ENCODE measurements at regions not wholly inside any gene's neighbourhood (a gene's known extent, or its start where the extent isn't known, plus 50 kb on each side); places are given as distances from the start of the nearest gene placed in this dataset.

- H3K36me3 ChIP-seq (ENCODE audit: control insufficient read depth in 2 of 3, insufficient read depth in 3 of 3, low read length in 3 of 3) = no peaks in the 10 kb centered on the region
- no peak overlapping the region for H3K27ac ChIP-seq (ENCODE audit: low read depth in 2 of 2, low read length in 2 of 2)
- no peaks in the 10 kb centered on the region for H3K27me3 ChIP-seq (ENCODE audit: control insufficient read depth, insufficient read depth, low read length)
- TF ChIP-seq CTCF (IDR thresholded peaks at IDR 0.05; ENCODE audit: borderline replicate concordance, extremely low read depth, insufficient read depth) = no peak
- DNase-seq (no peak), FAIRE-seq (no peak)
- H3K9ac ChIP-seq (ENCODE audit: low read length in 3 of 3) = no peak overlapping the region
- H3K4me3 ChIP-seq (ENCODE audit: low read length in 3 of 3) = no peak overlapping the region
- peaks cover 0 to 4% (median 0%) of the 10 kb centered on the region in 3 donors for H3K4me1 ChIP-seq (ENCODE audit: control insufficient read depth in 2 of 3, insufficient read depth in 2 of 3, low read depth in 1 of 3, low read length in 3 of 3)
- intact Hi-C loops (cut with DNase I) = no loop called here
- H3K9me3 ChIP-seq (ENCODE audit: control insufficient read depth in 2 of 3, insufficient read depth in 1 of 3, low read length in 3 of 3) = no peaks in the 10 kb centered on the region
These were observed 406.0 kb upstream of the ADARB2 start for GRCh38 chr10:2143213-2143835.

DNA sequence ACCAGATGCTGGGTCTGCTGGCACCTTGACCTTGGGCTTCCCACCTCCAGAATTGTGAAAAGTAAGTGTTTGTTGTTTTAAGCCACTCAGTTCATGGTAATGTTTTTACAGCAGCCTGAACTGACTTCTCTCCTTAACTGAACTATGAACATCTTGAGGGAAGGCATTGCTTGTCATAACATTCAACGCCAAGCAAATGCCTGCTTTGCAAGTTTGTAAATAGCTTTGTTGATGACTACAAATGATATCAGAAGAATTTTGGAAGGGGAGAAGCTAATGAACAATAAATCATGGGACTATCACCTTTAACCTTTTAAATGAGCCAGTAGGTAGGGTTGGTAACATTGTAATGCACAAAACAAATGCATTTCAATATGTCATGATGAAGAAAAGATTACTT is 402.4 kb upstream of the ADARB2 start:
- H3K9ac ChIP-seq (ENCODE audit: low read length in 3 of 3) = no peak overlapping the region
- no peaks in the 10 kb centered on the region for H3K27me3 ChIP-seq (ENCODE audit: control insufficient read depth, insufficient read depth, low read length)
- TF ChIP-seq CTCF (IDR thresholded peaks at IDR 0.05; ENCODE audit: borderline replicate concordance, extremely low read depth, insufficient read depth) = no peak
- FAIRE-seq (no peak), DNase-seq (no peak)
- no peak overlapping the region for H3K27ac ChIP-seq (ENCODE audit: low read depth in 2 of 2, low read length in 2 of 2)
- no peak overlapping the region for H3K4me3 ChIP-seq (ENCODE audit: low read length in 3 of 3)
- H3K36me3 ChIP-seq (ENCODE audit: control insufficient read depth in 2 of 3, insufficient read depth in 3 of 3, low read length in 3 of 3) = no peaks in the 10 kb centered on the region
- peaks cover 0 to 1% (median 0%) of the 10 kb centered on the region in 3 donors for H3K4me1 ChIP-seq (ENCODE audit: control insufficient read depth in 2 of 3, insufficient read depth in 2 of 3, low read depth in 1 of 3, low read length in 3 of 3)
- intact Hi-C loops (cut with DNase I) = no loop called here
- no peaks in the 10 kb centered on the region for H3K9me3 ChIP-seq (ENCODE audit: control insufficient read depth in 2 of 3, insufficient read depth in 1 of 3, low read length in 3 of 3)

DNA sequence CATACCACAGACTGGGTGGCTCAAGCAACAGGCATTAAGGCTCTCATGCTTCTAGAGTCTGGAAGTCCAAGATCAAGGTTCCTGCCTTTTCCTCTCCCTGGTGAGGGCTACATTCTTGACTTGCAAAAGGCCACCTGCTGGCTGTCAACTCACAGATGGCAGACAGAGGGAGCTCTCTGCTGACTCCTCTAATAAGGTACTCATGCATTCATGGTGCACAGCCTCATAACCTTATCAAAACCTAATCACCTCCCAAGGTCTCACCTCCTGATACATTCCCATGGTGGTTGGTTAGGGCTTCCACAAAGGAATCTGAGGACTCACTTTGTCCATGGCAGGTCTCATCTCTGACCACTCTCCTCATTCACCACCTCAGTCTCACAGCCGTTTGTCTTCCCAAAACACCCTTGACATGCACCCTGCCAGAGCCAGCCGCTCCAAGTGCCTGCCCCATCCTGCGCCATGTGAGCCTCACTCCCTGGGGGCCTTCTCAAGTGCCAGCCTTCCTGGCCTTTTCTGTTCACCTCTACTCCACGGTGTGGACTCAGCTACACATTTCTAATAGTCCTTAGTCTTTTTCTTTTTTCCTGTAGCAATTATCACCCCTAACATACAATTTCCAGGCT is 400.3 kb upstream of the ADARB2 start:
- no peaks in the 10 kb centered on the region for H3K27me3 ChIP-seq (ENCODE audit: control insufficient read depth, insufficient read depth, low read length)
- peak; percentile 26 for TF ChIP-seq CTCF (IDR thresholded peaks at IDR 0.05; ENCODE audit: borderline replicate concordance, extremely low read depth, insufficient read depth)
- H3K4me3 ChIP-seq (ENCODE audit: low read length in 3 of 3) = no peak overlapping the region
- peaks cover 0 to 4% (median 0%) of the 10 kb centered on the region in 3 donors for H3K9me3 ChIP-seq (ENCODE audit: control insufficient read depth in 2 of 3, insufficient read depth in 1 of 3, low read length in 3 of 3)
- peak in 1 of 5 donors; percentile 29 for DNase-seq
- intact Hi-C loops (cut with DNase I) = no loop called here
- H3K36me3 ChIP-seq (ENCODE audit: control insufficient read depth in 2 of 3, insufficient read depth in 3 of 3, low read length in 3 of 3) = no peaks in the 10 kb centered on the region
- H3K9ac ChIP-seq (ENCODE audit: low read length in 3 of 3) = no peak overlapping the region
- no peak for FAIRE-seq
- no peaks in the 10 kb centered on the region for H3K4me1 ChIP-seq (ENCODE audit: control insufficient read depth in 2 of 3, insufficient read depth in 2 of 3, low read depth in 1 of 3, low read length in 3 of 3)
- no peak overlapping the region for H3K27ac ChIP-seq (ENCODE audit: low read depth in 2 of 2, low read length in 2 of 2)

Measured in kidney (tissue), 13 donors.